ENCODE measurements at regions not wholly inside any gene's neighbourhood (a gene's known extent, or its start where the extent isn't known, plus 50 kb on each side); places are given as distances from the start of the nearest gene placed in this dataset.

GRCh38 chr4:149017002-149017734 lies 575.0 kb upstream of the NR3C2 start:
- no peak overlapping the region for H3K27ac ChIP-seq (ENCODE audit: low read length)
- WGBS (ENCODE audit: insufficient coverage, insufficient read length), result no CpG with 5 or more reads among the region's 6 CpGs
- H3K9me3 ChIP-seq (ENCODE audit: control insufficient read depth, insufficient read depth, low read length), result no peaks in the 10 kb centered on the region
- no peaks in the 10 kb centered on the region for H3K4me1 ChIP-seq (ENCODE audit: control insufficient read depth, insufficient read depth, low read length)
- no peak overlapping the region for H3K4me3 ChIP-seq (ENCODE audit: low read length)
- no peaks in the 10 kb centered on the region for H3K36me3 ChIP-seq (ENCODE audit: control insufficient read depth, insufficient read depth, low read length)
- DNase-seq (ENCODE audit: low read depth, low spot score), result no peak
- H3K27me3 ChIP-seq (ENCODE audit: control insufficient read depth, insufficient read depth, low read length), result no peaks in the 10 kb centered on the region

GRCh38 chr4:149009223-149009622 lies 567.0 kb upstream of the NR3C2 start:
- DNase-seq (ENCODE audit: low read depth, low spot score), result no peak
- H3K4me3 ChIP-seq (ENCODE audit: low read length), result no peak overlapping the region
- H3K4me1 ChIP-seq (ENCODE audit: control insufficient read depth, insufficient read depth, low read length), result no peaks in the 10 kb centered on the region
- H3K9me3 ChIP-seq (ENCODE audit: control insufficient read depth, insufficient read depth, low read length), result no peaks in the 10 kb centered on the region
- H3K36me3 ChIP-seq (ENCODE audit: control insufficient read depth, insufficient read depth, low read length), result no peaks in the 10 kb centered on the region
- WGBS (ENCODE audit: insufficient coverage, insufficient read length), result no CpG with 5 or more reads among the region's 2 CpGs
- H3K27me3 ChIP-seq (ENCODE audit: control insufficient read depth, insufficient read depth, low read length), result no peaks in the 10 kb centered on the region
- no peak overlapping the region for H3K27ac ChIP-seq (ENCODE audit: low read length)

- H3K4me3 ChIP-seq (ENCODE audit: low read length), result no peak overlapping the region
- H3K27ac ChIP-seq (ENCODE audit: low read length), result no peak overlapping the region
- DNase-seq (ENCODE audit: low read depth, low spot score), result no peak
- H3K9me3 ChIP-seq (ENCODE audit: control insufficient read depth, insufficient read depth, low read length), result no peaks in the 10 kb centered on the region
- H3K27me3 ChIP-seq (ENCODE audit: control insufficient read depth, insufficient read depth, low read length), result no peaks in the 10 kb centered on the region
- H3K4me1 ChIP-seq (ENCODE audit: control insufficient read depth, insufficient read depth, low read length), result no peaks in the 10 kb centered on the region
- H3K36me3 ChIP-seq (ENCODE audit: control insufficient read depth, insufficient read depth, low read length), result no peaks in the 10 kb centered on the region
- WGBS (ENCODE audit: insufficient coverage, insufficient read length), result no CpG with 5 or more reads among the region's 3 CpGs
Measured at GRCh38 chr4:149008415-149009025, 566.3 kb upstream of the NR3C2 start.

- no peak for DNase-seq (ENCODE audit: low read depth, low spot score)
- no peaks in the 10 kb centered on the region for H3K36me3 ChIP-seq (ENCODE audit: control insufficient read depth, insufficient read depth, low read length)
- no CpG with 5 or more reads among the region's 3 CpGs for WGBS (ENCODE audit: insufficient coverage, insufficient read length)
- no peak overlapping the region for H3K27ac ChIP-seq (ENCODE audit: low read length)
- no peaks in the 10 kb centered on the region for H3K4me1 ChIP-seq (ENCODE audit: control insufficient read depth, insufficient read depth, low read length)
- no peaks in the 10 kb centered on the region for H3K9me3 ChIP-seq (ENCODE audit: control insufficient read depth, insufficient read depth, low read length)
- no peak overlapping the region for H3K4me3 ChIP-seq (ENCODE audit: low read length)
- H3K27me3 ChIP-seq (ENCODE audit: control insufficient read depth, insufficient read depth, low read length), result no peaks in the 10 kb centered on the region
Measured at GRCh38 chr4:149005191-149005590, 563.0 kb upstream of the NR3C2 start.

- no peak overlapping the region for H3K27ac ChIP-seq (ENCODE audit: low read length)
- H3K4me3 ChIP-seq (ENCODE audit: low read length), result no peak overlapping the region
- no peaks in the 10 kb centered on the region for H3K9me3 ChIP-seq (ENCODE audit: control insufficient read depth, insufficient read depth, low read length)
- no peaks in the 10 kb centered on the region for H3K4me1 ChIP-seq (ENCODE audit: control insufficient read depth, insufficient read depth, low read length)
- no peak for DNase-seq (ENCODE audit: low read depth, low spot score)
- no peaks in the 10 kb centered on the region for H3K27me3 ChIP-seq (ENCODE audit: control insufficient read depth, insufficient read depth, low read length)
- H3K36me3 ChIP-seq (ENCODE audit: control insufficient read depth, insufficient read depth, low read length), result no peaks in the 10 kb centered on the region
Measured at GRCh38 chr4:148999924-149000323, 557.7 kb upstream of the NR3C2 start.

- H3K27me3 ChIP-seq (ENCODE audit: control insufficient read depth, insufficient read depth, low read length), result no peaks in the 10 kb centered on the region
- H3K27ac ChIP-seq (ENCODE audit: low read length), result no peak overlapping the region
- H3K36me3 ChIP-seq (ENCODE audit: control insufficient read depth, insufficient read depth, low read length), result no peaks in the 10 kb centered on the region
- no peaks in the 10 kb centered on the region for H3K9me3 ChIP-seq (ENCODE audit: control insufficient read depth, insufficient read depth, low read length)
- H3K4me3 ChIP-seq (ENCODE audit: low read length), result no peak overlapping the region
- no peaks in the 10 kb centered on the region for H3K4me1 ChIP-seq (ENCODE audit: control insufficient read depth, insufficient read depth, low read length)
- DNase-seq (ENCODE audit: low read depth, low spot score), result no peak
- WGBS (ENCODE audit: insufficient coverage, insufficient read length), result no CpG with 5 or more reads among the region's 2 CpGs
Measured at GRCh38 chr4:148998719-148999118, 556.5 kb upstream of the NR3C2 start.

GRCh38 chr4:148986951-148987350 lies 544.7 kb upstream of the NR3C2 start:
- H3K36me3 ChIP-seq (ENCODE audit: control insufficient read depth, insufficient read depth, low read length), result no peaks in the 10 kb centered on the region
- WGBS (ENCODE audit: insufficient coverage, insufficient read length), result no CpG with 5 or more reads among the region's 1 CpG
- H3K27ac ChIP-seq (ENCODE audit: low read length), result no peak overlapping the region
- H3K4me1 ChIP-seq (ENCODE audit: control insufficient read depth, insufficient read depth, low read length), result no peaks in the 10 kb centered on the region
- DNase-seq (ENCODE audit: low read depth, low spot score), result no peak
- H3K9me3 ChIP-seq (ENCODE audit: control insufficient read depth, insufficient read depth, low read length), result no peaks in the 10 kb centered on the region
- no peaks in the 10 kb centered on the region for H3K27me3 ChIP-seq (ENCODE audit: control insufficient read depth, insufficient read depth, low read length)
- no peak overlapping the region for H3K4me3 ChIP-seq (ENCODE audit: low read length)

- no peaks in the 10 kb centered on the region for H3K36me3 ChIP-seq (ENCODE audit: control insufficient read depth, insufficient read depth, low read length)
- DNase-seq (ENCODE audit: low read depth, low spot score), result no peak
- no peaks in the 10 kb centered on the region for H3K27me3 ChIP-seq (ENCODE audit: control insufficient read depth, insufficient read depth, low read length)
- H3K4me1 ChIP-seq (ENCODE audit: control insufficient read depth, insufficient read depth, low read length), result no peaks in the 10 kb centered on the region
- no peaks in the 10 kb centered on the region for H3K9me3 ChIP-seq (ENCODE audit: control insufficient read depth, insufficient read depth, low read length)
- H3K4me3 ChIP-seq (ENCODE audit: low read length), result no peak overlapping the region
- no CpG with 5 or more reads among the region's 2 CpGs for WGBS (ENCODE audit: insufficient coverage, insufficient read length)
- H3K27ac ChIP-seq (ENCODE audit: low read length), result no peak overlapping the region
Measured at GRCh38 chr4:148984951-148985350, 542.7 kb upstream of the NR3C2 start.

- no peak overlapping the region for H3K27ac ChIP-seq (ENCODE audit: low read length)
- no peaks in the 10 kb centered on the region for H3K4me1 ChIP-seq (ENCODE audit: control insufficient read depth, insufficient read depth, low read length)
- WGBS (ENCODE audit: insufficient coverage, insufficient read length), result no CpG with 5 or more reads among the region's 4 CpGs
Measured at GRCh38 chr4:148982200-148982599, 540.0 kb upstream of the NR3C2 start.

GRCh38 chr4:148980782-148981480 lies 538.7 kb upstream of the NR3C2 start:
- H3K36me3 ChIP-seq (ENCODE audit: control insufficient read depth, insufficient read depth, low read length), result no peaks in the 10 kb centered on the region
- no peaks in the 10 kb centered on the region for H3K4me1 ChIP-seq (ENCODE audit: control insufficient read depth, insufficient read depth, low read length)
- no peak for DNase-seq (ENCODE audit: low read depth, low spot score)
- no peak overlapping the region for H3K4me3 ChIP-seq (ENCODE audit: low read length)
- no peaks in the 10 kb centered on the region for H3K9me3 ChIP-seq (ENCODE audit: control insufficient read depth, insufficient read depth, low read length)
- H3K27ac ChIP-seq (ENCODE audit: low read length), result no peak overlapping the region
- H3K27me3 ChIP-seq (ENCODE audit: control insufficient read depth, insufficient read depth, low read length), result no peaks in the 10 kb centered on the region

More at GRCh38 chr4:148982200-148982599, 540.0 kb upstream of the NR3C2 start:
- Histone ChIP-seq H3K9me3 (ENCODE audit: control insufficient read depth, insufficient read depth, low read length) (no peaks in the 10 kb centered on the region), H3K36me3 (ENCODE audit: control insufficient read depth, insufficient read depth, low read length) (no peaks in the 10 kb centered on the region), H3K27me3 (ENCODE audit: control insufficient read depth, insufficient read depth, low read length) (no peaks in the 10 kb centered on the region), H3K4me3 (ENCODE audit: low read length) (no peak overlapping the region)
- no peak for DNase-seq (ENCODE audit: low read depth, low spot score)

Measured in iPS DF 6.9 (cell line).